GM18502 (cell line): ENCODE measurements at regions not wholly inside any gene's neighbourhood (a gene's known extent, or its start where the extent isn't known, plus 50 kb on each side); places are given as distances from the start of the nearest gene placed in this dataset.

Source experiments
- ATAC-seq: cut with Tn5 transposase; IDR thresholded peaks from one replicate; pipeline ENCODE4 v1.9.1; 2021; ENCODE audit warnings: mild to moderate bottlenecking; ENCODE audit not compliant: unreplicated experiment, poor library complexity

GRCh38 chr18:10032331-10033015 is 118.7 kb downstream of the VAPA start:
- ATAC-seq: no peak

DNA sequence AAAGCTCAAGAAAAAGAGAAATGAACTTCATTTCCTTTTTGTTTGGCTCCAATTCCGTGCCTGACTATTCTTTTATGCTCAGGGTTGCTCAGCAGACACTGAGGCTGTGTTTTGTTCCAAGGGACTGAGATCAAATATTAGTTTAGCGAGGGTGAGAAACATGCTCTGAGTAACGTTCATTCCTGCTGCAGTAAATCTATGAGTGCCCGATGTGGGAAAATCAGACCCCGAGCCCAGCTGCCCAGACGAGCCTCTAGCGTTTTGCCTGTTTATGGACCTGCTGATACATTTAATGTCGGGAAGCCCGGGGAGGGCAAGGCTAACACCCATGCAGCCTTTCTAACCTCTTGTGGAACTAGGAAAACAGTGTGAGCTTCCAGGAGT is 119.2 kb downstream of the VAPA start:
- no peak for ATAC-seq

DNA sequence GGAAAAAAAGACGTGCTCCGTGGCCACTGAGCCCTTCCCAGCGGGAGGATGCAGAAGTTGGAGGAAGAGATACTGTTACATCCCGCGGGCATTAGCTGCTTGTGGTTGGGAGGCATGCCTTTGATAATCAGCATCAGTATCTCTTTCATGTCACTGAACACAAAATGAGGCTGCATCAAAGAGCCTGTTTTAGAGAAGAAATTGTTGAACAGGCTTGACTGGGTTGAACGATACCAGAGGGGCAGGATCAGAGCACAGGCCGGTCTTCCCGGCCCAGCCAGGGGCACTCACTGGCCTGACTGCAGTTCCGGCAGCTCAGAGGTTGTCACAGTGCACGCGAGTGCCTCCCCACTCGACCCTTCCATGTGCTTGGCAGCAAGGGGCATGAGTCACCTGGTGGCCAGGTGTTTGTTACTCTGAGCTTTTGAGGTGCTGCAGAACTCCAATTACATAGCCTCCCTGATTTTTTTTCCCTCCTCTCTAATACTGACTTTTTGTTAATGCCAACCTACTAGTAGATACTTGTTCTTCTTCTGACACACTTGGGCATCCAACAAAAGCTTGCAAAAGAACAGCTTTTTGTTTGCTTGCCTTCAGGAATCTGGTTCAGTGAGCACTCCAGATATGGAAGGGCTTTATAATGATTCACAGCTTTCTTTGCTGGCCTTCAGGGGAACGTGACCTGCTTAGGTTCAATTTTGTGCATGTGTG is 121.6 kb downstream of the VAPA start:
- no peak for ATAC-seq

GRCh38 chr18:10036479-10036878 is 122.7 kb downstream of the VAPA start:
- ATAC-seq: no peak

DNA sequence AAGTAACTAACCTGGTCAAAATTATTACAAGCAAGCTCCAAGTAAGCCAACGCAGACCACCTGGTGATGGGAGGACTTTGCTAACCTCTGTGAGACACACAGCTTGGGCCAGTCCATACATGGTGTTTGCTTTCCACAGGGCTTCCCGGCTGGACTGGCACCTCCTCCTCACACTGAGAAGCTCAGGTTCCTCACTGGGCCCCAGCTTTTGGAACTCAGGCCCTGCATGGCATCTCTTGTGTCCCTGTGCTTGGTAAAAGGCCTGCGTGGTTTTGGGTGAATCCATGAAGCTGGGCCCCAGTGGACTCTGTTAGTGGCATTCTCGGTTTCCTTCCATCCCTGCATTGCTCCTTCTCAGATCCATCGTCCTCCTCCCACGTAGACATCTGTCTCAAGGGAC is 123.4 kb downstream of the VAPA start:
- ATAC-seq: no peak

DNA sequence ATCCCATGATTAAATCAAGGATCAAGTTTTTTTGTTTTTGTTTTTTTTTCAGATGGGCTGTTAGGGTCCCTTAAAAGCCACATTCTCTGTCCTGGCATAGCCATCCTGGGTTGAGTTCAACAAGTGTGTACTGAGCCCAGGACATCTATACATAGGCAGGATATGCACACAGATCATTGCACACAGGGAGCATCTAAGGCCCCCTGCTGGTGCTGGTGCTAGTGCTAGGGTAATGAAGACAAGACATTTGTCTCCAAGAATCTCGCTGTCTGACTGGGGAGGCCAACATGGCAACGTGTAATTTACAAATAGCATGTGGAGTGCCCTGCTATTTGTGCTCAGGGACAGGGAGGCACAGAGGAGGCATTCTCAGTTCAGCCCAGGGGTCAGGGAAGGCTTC is 124.5 kb downstream of the VAPA start:
- ATAC-seq: no peak

DNA sequence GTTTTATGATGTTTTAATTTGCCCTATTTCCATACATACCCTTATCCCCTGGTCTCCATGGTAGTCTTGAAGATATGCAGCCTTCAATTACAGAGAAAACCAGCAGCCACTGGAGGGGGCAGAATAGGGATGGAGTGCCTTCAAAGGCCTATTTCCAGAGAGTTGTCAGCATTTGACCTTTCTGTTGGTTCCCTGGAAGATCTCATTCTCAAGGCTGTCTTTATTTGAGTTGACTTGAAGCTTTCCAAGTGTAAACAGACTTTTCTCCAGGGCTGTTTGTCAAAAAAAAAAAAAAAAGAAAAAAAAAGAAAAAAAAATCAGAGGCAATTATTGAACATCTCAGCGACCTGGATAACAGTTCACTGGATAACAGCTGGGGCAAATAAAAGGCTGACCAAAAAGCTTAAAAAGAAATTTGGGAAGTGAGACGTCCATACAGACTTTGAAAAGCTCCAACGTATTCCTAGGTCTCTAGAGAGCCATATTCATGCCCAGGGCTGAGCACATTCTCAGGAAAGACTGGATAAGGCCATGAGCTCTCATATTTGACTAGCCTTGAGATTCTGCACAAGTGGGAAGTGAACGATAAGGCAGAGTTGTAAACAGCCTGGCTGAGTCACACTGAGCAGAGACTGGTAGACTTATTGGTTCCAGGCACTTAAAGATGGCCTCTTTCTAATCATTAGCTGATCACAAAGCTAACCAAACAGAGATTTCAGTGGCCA is 126.6 kb downstream of the VAPA start:
- ATAC-seq: no peak

DNA sequence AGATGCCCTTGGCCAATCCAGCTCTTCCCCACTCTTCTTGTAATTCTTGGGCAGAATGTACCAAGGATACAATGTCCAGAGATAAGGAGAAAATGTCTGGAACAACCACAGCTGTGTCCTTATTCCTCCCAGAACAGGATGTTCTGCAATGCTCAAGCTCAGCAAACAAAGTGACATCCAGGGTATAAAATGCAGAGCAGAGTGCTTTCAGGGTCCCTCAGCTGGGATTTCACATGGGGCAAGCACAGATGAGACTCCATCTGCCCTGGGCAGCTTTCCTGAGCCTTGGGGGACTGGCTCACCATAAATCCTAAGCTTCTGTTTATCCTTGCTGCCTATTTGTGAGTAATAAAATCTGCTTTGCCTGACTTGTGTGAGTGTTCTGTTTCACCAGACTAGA is 127.4 kb downstream of the VAPA start:
- no peak for ATAC-seq

- ATAC-seq: no peak
Observed at GRCh38 chr18:10042492-10042891, 128.7 kb downstream of the VAPA start.

DNA sequence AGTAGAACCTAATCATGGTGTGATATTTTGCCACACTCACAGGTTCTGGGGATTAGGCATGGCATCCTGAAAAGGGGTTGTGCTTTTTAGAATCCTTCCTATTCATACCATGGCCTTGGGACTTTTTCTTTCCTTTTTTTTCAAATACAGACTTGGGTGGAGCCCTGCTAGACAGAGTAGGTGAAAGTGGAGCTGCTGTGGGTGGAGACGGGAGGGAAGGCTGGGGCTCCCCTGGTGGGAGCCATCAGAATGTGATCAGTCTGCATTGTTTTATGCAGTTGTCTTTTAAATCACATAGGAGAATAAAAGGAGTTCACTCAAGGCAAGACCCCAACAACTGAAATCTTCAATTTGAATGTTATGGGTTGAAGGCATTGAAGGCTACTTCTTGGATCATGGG is 130.2 kb downstream of the VAPA start:
- no peak for ATAC-seq

DNA sequence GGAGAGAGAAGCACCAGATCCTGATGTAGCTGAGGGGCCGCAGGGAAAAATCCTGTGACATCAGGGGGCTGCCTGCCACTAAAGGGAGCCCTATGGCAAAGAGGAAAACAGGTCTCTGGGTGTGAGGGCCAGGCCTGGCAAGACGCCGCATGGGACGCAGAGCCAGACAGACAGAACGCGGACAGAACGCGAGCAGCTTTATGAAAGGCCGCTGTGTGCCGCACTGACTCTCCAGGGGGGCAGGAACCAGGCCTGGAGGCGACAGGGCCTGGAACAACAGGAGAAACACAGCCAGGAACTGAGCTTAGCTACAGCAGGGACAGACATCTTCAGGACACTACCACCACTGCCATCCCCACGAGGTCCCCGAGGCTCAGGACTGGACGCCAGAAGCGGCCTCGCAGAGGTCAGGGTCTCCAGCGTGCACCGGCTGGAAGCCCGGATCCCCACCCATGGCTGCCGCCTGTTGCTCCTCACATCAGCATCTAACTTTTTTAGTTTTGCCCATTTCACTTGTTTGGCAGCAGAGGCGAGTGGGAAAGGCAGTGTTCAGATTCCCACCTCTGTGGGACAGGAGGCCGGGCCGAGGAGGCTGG is 131.6 kb downstream of the VAPA start:
- no peak for ATAC-seq

- ATAC-seq: no peak
Observed at GRCh38 chr18:10046178-10046807, 132.5 kb downstream of the VAPA start.

- ATAC-seq: no peak
Observed at GRCh38 chr18:10047237-10047636, 133.4 kb downstream of the VAPA start.

DNA sequence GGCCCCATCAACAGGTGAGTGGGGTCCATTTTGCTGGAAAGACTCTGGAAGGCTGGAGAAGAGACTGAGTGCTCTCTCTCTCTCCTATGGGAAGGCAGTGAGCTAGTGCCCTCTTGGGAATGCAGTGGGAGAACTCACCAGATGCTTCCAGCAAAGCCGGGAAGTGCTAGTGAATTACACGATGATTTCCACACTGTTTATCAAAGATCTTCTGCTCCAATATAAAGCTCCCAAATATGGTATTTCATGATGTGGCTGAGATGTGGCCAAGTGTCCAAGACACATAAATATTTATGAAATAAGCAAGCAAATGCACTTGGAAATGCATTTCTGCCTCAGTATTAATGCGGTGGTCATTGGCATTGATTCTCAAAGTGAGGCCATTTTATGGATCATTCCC is 135.9 kb downstream of the VAPA start:
- ATAC-seq: no peak

DNA sequence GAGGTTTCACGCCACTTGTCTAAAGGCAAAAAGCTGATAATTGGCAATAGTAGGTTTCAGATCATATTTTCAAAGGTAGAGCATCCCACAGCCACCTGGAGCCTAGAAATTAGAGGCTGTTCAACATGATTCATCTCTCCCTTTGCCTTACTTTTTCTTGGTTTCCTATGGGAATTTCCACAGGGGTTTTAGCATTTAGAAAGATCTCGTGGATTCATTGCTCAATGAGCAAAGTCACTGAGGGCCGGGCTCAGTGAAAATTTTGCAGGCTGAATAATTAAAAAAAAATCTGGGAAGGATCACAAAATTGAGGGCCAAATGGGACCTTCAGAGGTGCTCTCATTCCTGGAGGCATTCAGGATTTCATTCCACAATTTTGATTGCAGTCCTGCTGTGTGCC is 137.1 kb downstream of the VAPA start:
- ATAC-seq: no peak

DNA sequence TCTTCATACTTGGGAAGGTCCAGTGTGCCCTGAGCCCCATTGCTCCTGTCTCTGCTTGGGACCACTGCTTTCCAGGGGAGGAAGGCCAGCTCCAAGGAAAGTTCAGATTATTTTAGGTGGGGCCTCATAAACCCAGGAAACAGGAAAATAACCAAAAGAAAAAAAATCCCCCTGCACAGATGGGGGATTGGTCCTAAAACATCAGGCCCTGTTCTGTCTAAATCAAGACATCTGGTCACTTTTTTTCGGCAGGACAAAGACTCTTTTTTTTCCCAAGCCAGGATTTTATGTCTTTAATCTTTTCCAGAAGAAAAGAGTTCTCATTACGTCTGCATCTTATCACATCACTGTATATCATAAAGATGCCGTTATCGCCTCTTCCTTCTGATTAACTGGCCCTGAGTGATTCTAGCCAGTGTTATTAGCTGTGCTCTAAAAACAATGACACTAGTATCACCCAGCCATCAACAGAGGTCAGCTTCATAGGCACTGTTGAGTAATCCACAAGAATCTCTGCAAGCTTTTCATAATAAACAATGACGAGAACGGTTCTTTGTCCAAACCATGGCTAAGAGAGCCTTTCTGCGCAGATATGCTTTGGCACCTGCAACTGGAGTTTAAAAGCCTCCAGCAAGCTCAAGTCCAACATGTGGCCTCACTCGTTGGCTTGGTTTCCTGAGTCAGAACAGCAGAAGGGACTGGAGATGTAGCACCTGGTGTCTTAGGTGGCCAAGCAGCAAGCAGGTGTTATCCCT is 138.2 kb downstream of the VAPA start:
- ATAC-seq: no peak

DNA sequence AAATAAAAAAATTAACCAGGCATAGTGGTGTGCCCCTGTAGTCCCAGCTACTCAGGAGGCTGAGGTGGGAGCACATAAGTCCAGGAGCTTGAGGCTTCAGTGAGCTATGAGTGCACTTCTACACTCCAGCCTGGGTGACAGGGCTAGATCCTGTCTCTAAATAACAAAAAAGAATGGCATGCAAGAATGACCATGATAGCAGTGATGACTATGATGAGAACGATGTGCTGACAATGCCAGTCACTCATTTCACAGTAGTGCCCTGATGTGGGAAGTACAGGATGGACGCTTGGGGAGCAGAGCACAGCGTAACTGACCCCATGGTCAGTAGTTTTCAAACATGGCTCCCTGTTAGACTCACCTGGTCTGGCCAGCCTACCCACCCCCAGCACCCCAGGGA is 139.1 kb downstream of the VAPA start:
- ATAC-seq: no peak

GRCh38 chr18:10053861-10054260 is 140.0 kb downstream of the VAPA start:
- ATAC-seq: no peak

DNA sequence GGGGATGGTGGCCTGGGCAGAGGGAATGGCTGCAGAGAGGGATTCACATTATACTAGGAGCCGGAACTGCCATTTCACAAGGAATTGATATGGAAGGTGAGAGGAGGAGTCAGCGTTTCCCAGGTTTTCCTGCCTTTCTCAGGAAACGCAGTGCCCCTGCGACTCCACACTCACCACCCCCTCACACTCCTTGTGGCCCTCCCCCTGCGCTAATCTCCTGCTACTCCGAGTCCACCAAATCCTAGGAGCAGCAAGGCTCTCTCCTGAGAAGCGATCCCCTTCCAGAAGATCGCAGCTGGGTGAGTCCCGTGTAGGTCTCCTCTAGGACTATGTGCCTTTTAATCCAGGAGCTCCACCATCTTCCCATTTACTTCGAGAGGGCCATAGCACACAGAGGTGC is 140.6 kb downstream of the VAPA start:
- ATAC-seq: no peak

GRCh38 chr18:10055125-10055750 is 141.4 kb downstream of the VAPA start:
- ATAC-seq: no peak
